Smooth muscle cell (in vitro differentiated cells): ENCODE measurements at regions not wholly inside any gene's neighbourhood (a gene's known extent, or its start where the extent isn't known, plus 50 kb on each side); places are given as distances from the start of the nearest gene placed in this dataset.

Experiments used
- DNase-seq: peaks from one replicate; lab custom pipeline; 2025; ENCODE audit not compliant: unreplicated experiment; lab: John Stamatoyannopoulos, UW
- H2AFZ ChIP-seq: fragments of 200-600 bp; sonication (generic); 2 replicates; pipeline ENCODE4 v1.6.0; 2016; ENCODE audit warnings: antibody characterized with exemption, low read depth, mild to moderate bottlenecking
- H3F3A ChIP-seq: fragments of 200-600 bp; sonication (generic); 2 replicates; pipeline ENCODE4 v1.6.0; 2017; ENCODE audit warnings: antibody characterized with exemption, low read depth
- H3K27ac ChIP-seq: fragments of 200-600 bp; sonication (generic); 2 replicates; pipeline ENCODE4 v1.5.1; 2016; ENCODE audit warnings: low read depth, mild to moderate bottlenecking
- H3K27me3 ChIP-seq: fragments of 200-600 bp; sonication (generic); 2 replicates; pipeline ENCODE4 v1.6.1; 2016; ENCODE audit warnings: low read depth, mild to moderate bottlenecking
- H3K36me3 ChIP-seq: fragments of 200-600 bp; sonication (generic); 2 replicates; pipeline ENCODE4 v1.5.1; 2016; ENCODE audit warnings: low read depth
- H3K4me1 ChIP-seq: fragments of 200-600 bp; sonication (generic); 2 replicates; pipeline ENCODE4 v1.5.1; 2016; ENCODE audit warnings: low read depth
- H3K4me2 ChIP-seq: fragments of 200-600 bp; sonication (generic); 2 replicates; pipeline ENCODE4 v1.6.0; 2016; ENCODE audit warnings: mild to moderate bottlenecking
- H3K4me3 ChIP-seq: fragments of 200-600 bp; sonication (generic); 2 replicates; pipeline ENCODE4 v1.5.1; 2016; ENCODE audit warnings: mild to moderate bottlenecking
- H3K79me2 ChIP-seq: fragments of 200-600 bp; sonication (generic); 2 replicates; pipeline ENCODE4 v1.6.0; 2016; ENCODE audit warnings: low read depth, mild to moderate bottlenecking
- H3K9ac ChIP-seq: fragments of 200-600 bp; sonication (generic); 2 replicates; pipeline ENCODE4 v1.6.0; 2016; ENCODE audit warnings: low read depth
- H3K9me3 ChIP-seq: fragments of 200-600 bp; sonication (generic); replicated peaks from 2 replicates; pipeline ENCODE4 v1.5.1; 2016; ENCODE audit warnings: low read depth
- H4K20me1 ChIP-seq: fragments of 200-600 bp; sonication (generic); 2 replicates; pipeline ENCODE4 v1.6.0; 2016; ENCODE audit warnings: low read depth
- WGBS: methylation state at CpG from one replicate; pipeline ENCODE4 v1.1.7; 2016; ENCODE audit warnings: low lambda C conversion rate; 5-methylcytosine and 5-hydroxymethylcytosine counted together
- TF ChIP-seq, protein P1 (sequence below): fragments of 200-600 bp; sonication (generic); IDR thresholded peaks from 2 replicates; pipeline ENCODE4 v1.5.1; 2017; ENCODE audit warnings: borderline replicate concordance, mild to moderate bottlenecking, antibody characterized with exemption; ENCODE audit not compliant: insufficient read depth, poor library complexity, severe bottlenecking

DNA sequence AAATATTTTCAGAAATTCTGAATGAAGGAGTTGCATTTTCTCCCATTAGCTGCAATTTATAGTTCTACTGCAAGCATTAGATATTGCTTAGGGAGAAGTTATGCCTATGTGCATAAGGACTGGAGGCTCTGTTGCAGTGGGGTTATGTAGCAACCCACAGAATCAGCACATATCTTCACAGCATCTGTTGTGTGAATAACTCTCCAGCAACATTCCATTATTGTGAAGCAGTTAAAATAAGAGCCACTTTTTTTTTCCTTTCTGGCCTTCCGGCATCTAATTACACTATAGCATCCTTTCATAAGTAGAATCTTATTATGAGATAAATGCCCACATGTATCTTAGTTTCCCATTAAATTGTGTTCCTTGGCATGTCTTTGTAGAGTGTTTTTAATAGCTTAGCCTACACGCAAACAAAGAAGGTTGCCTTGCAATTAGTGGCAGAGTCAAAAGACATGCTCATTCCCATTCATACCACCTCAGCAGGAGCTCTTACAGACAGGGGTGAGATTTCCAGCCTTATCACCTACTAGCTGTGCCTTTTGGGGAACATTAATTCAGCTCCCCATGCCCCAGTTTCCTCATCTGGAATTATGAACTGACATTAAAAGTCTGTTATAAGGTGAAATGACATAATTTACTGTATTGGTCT lies 596.0 kb upstream of the GOT2 start:
- no peaks in the 10 kb centered on the region for H3K79me2 ChIP-seq
- DNase-seq = no peak

DNA sequence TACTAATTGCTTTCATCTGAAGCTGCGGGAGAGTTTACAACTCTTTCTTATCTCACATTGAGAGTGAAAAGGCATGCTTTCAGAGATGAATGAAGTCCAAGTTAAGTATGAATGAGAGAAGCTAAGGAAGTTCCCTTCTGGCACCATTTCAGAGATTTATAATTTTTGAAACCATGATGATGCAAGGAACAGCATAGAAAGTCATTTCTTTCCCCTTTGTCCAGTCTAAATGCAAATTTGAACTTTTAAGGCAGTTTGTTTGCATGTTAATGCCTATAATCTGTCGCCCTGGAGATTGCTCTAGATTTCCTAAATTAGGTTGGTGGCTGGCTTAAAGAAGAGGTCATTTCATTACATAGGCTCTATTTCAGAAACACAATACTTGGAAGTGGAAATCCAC lies 594.8 kb upstream of the GOT2 start:
- H3K9ac ChIP-seq = no peak overlapping the region
- DNase-seq = no peak
- no peaks in the 10 kb centered on the region for H3F3A ChIP-seq
- H3K4me1 ChIP-seq = peaks cover 20% of the 10 kb centered on the region
- H3K9me3 ChIP-seq = no peaks in the 10 kb centered on the region
- H3K27ac ChIP-seq = no peak overlapping the region
- no peaks in the 10 kb centered on the region for H3K27me3 ChIP-seq
- H4K20me1 ChIP-seq = no peaks in the 10 kb centered on the region
- 67% methylated on average over 2 of the region's 2 CpGs for WGBS
- no peak overlapping the region for H3K4me2 ChIP-seq
- TF ChIP-seq, protein P1, sequence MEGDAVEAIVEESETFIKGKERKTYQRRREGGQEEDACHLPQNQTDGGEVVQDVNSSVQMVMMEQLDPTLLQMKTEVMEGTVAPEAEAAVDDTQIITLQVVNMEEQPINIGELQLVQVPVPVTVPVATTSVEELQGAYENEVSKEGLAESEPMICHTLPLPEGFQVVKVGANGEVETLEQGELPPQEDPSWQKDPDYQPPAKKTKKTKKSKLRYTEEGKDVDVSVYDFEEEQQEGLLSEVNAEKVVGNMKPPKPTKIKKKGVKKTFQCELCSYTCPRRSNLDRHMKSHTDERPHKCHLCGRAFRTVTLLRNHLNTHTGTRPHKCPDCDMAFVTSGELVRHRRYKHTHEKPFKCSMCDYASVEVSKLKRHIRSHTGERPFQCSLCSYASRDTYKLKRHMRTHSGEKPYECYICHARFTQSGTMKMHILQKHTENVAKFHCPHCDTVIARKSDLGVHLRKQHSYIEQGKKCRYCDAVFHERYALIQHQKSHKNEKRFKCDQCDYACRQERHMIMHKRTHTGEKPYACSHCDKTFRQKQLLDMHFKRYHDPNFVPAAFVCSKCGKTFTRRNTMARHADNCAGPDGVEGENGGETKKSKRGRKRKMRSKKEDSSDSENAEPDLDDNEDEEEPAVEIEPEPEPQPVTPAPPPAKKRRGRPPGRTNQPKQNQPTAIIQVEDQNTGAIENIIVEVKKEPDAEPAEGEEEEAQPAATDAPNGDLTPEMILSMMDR = no peak
- H3K4me3 ChIP-seq = no peak overlapping the region
- no peak overlapping the region for H2AFZ ChIP-seq
- no peaks in the 10 kb centered on the region for H3K79me2 ChIP-seq
- no peaks in the 10 kb centered on the region for H3K36me3 ChIP-seq

More for the DNA sequence above, 596.0 kb upstream of the GOT2 start:
- no peak overlapping the region for H3K4me3 ChIP-seq
- no peaks in the 10 kb centered on the region for H3K27me3 ChIP-seq
- H3K36me3 ChIP-seq = no peaks in the 10 kb centered on the region
- WGBS = 74% methylated on average over 2 of the region's 2 CpGs
- no peak overlapping the region for H3K27ac ChIP-seq
- TF ChIP-seq, protein P1 = no peak
- no peak overlapping the region for H3K4me2 ChIP-seq
- H3K9me3 ChIP-seq = no peaks in the 10 kb centered on the region
- H4K20me1 ChIP-seq = no peaks in the 10 kb centered on the region
- no peaks in the 10 kb centered on the region for H3F3A ChIP-seq
- H3K4me1 ChIP-seq = peaks cover 20% of the 10 kb centered on the region
- no peak overlapping the region for H3K9ac ChIP-seq
- H2AFZ ChIP-seq = no peak overlapping the region

DNA sequence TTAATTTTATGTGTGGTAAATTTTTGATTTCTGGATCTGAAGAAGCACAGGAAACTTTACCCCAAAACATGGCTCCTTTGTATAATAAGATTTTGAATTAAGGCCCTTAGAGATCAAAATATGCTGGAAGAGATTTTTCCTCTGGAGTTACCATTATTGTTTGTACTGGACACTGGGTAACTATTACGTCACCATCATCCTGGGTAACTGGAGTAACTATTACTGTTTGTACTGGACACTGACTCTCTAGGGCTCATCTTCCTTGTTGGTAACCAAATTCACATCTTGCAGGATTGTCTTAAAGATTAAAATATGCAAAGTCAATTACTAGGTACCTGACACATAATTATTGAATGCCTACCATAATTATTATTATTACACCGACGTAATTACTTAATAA lies 593.8 kb upstream of the GOT2 start:
- H3K4me1 ChIP-seq = peaks cover 20% of the 10 kb centered on the region
- H3K9ac ChIP-seq = no peak overlapping the region
- no peaks in the 10 kb centered on the region for H4K20me1 ChIP-seq
- TF ChIP-seq, protein P1 = no peak
- no peak overlapping the region for H3K4me3 ChIP-seq
- H3F3A ChIP-seq = no peaks in the 10 kb centered on the region
- DNase-seq = no peak
- H3K9me3 ChIP-seq = no peaks in the 10 kb centered on the region
- no peak overlapping the region for H2AFZ ChIP-seq
- no peaks in the 10 kb centered on the region for H3K36me3 ChIP-seq
- H3K4me2 ChIP-seq = no peak overlapping the region
- H3K27me3 ChIP-seq = no peaks in the 10 kb centered on the region
- no peaks in the 10 kb centered on the region for H3K79me2 ChIP-seq
- 97% methylated on average over 3 of the region's 3 CpGs for WGBS
- no peak overlapping the region for H3K27ac ChIP-seq

DNA sequence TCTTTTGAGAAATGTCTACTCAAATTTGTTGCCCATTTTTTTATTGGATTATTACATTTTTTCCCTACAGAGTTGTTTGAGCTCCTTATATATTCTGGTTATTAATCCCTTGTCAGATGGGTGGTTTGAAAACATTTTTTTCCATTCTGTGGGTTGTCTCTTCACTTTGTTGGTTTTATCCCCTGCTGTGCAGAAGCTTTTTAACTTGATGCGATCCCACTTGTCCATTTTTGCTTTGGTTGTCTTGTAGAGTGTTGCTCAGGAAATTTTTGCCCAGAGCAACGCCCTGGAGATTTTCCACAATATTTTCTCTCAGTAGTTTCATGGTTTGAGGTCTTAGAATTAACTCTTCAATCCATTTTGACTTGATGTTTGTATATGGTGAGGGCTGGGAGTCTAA lies 592.8 kb upstream of the GOT2 start:
- Histone ChIP-seq H3K9ac (no peak overlapping the region), H3F3A (no peaks in the 10 kb centered on the region), H3K4me1 (peaks cover 20% of the 10 kb centered on the region), H3K27me3 (no peaks in the 10 kb centered on the region), H4K20me1 (no peaks in the 10 kb centered on the region), H3K4me3 (no peak overlapping the region), H3K9me3 (no peaks in the 10 kb centered on the region), H3K36me3 (no peaks in the 10 kb centered on the region), H3K79me2 (no peaks in the 10 kb centered on the region), H3K27ac (no peak overlapping the region), H2AFZ (no peak overlapping the region), H3K4me2 (no peak overlapping the region)
- TF ChIP-seq, protein P1 = no peak
- 78% methylated on average over 2 of the region's 2 CpGs for WGBS
- no peak for DNase-seq
